Astrocyte (in vitro differentiated cells and primary cell): ENCODE measurements at regions not wholly inside any gene's neighbourhood (a gene's known extent, or its start where the extent isn't known, plus 50 kb on each side); places are given as distances from the start of the nearest gene placed in this dataset.

Experiments used
- DNase-seq: peaks from one replicate; pipeline ENCODE4 v3.0.0-alpha.2; 2010; ENCODE audit warnings: low read depth
- FAIRE-seq: peaks from 2 replicates; lab custom pipeline; 2011; peaks lifted over from hg19 to GRCh38; lab: Jason Lieb, UNC
- H2AFZ ChIP-seq: 2 replicates; pipeline ENCODE4 v1.6.0; 2012; ENCODE audit warnings: low read depth, low read length, inconsistent platforms
- H3K27ac ChIP-seq: 2 replicates; pipeline ENCODE4 v1.5.1; 2011; ENCODE audit warnings: low read depth, low read length, inconsistent platforms
- H3K27me3 ChIP-seq: 2 replicates; pipeline ENCODE4 v1.6.0; 2011; ENCODE audit warnings: low read length, inconsistent platforms; ENCODE audit not compliant: insufficient read depth
- H3K36me3 ChIP-seq: 2 replicates; pipeline ENCODE4 v1.5.1; 2011; ENCODE audit warnings: low read length, inconsistent platforms; ENCODE audit not compliant: insufficient read depth
- H3K4me1 ChIP-seq: 2 replicates; pipeline ENCODE4 v1.5.1; 2011; ENCODE audit warnings: low read length, inconsistent platforms; ENCODE audit not compliant: insufficient read depth
- H3K4me2 ChIP-seq: 2 replicates; pipeline ENCODE4 v1.6.0; 2012; ENCODE audit warnings: low read length, inconsistent platforms
- H3K4me3 ChIP-seq: 2 replicates; pipeline ENCODE4 v1.5.1; 2011; ENCODE audit warnings: low read depth, mild to moderate bottlenecking, low read length, inconsistent platforms; ENCODE audit not compliant: insufficient read depth
- H3K79me2 ChIP-seq: 2 replicates; pipeline ENCODE4 v1.6.0; 2012; ENCODE audit warnings: mild to moderate bottlenecking, low read length, inconsistent platforms; ENCODE audit not compliant: insufficient read depth
- H3K9ac ChIP-seq: 2 replicates; pipeline ENCODE4 v1.6.0; 2012; ENCODE audit warnings: mild to moderate bottlenecking, low read length, inconsistent platforms
- H3K9me3 ChIP-seq: 2 replicates; pipeline ENCODE4 v1.5.1; 2012; ENCODE audit warnings: low read depth, mild to moderate bottlenecking, low read length, inconsistent platforms; ENCODE audit not compliant: insufficient read depth
- H4K20me1 ChIP-seq: 2 replicates; pipeline ENCODE4 v1.6.0; 2012; ENCODE audit warnings: low read length, inconsistent platforms; ENCODE audit not compliant: insufficient read depth
- H3K27ac Mint-ChIP-seq: one replicate; pipeline ENCODE4 v1.8.0; 2021; ENCODE audit warnings: mild to moderate bottlenecking, mixed read lengths; ENCODE audit not compliant: unreplicated experiment
- H3K27me3 Mint-ChIP-seq: one replicate; pipeline ENCODE4 v1.8.0; 2021; ENCODE audit warnings: low read depth, mixed read lengths; ENCODE audit not compliant: unreplicated experiment
- H3K36me3 Mint-ChIP-seq: one replicate; pipeline ENCODE4 v1.8.0; 2021; ENCODE audit warnings: low read depth, mixed read lengths; ENCODE audit not compliant: unreplicated experiment
- H3K4me1 Mint-ChIP-seq: one replicate; pipeline ENCODE4 v1.8.0; 2021; ENCODE audit warnings: low read depth, mixed read lengths; ENCODE audit not compliant: unreplicated experiment
- H3K4me3 Mint-ChIP-seq: one replicate; pipeline ENCODE4 v1.8.0; 2021; ENCODE audit warnings: mild to moderate bottlenecking, moderate library complexity, mixed read lengths; ENCODE audit not compliant: unreplicated experiment
- H3K9me3 Mint-ChIP-seq: one replicate; pipeline ENCODE4 v1.8.0; 2021; ENCODE audit warnings: mild to moderate bottlenecking, mixed read lengths; ENCODE audit not compliant: unreplicated experiment
- EZH2 ChIP-seq: IDR thresholded peaks from 2 replicates; pipeline ENCODE4 v1.6.1; 2012; ENCODE audit warnings: mild to moderate bottlenecking, low read length, inconsistent platforms; ENCODE audit not compliant: insufficient read depth
- TF ChIP-seq, protein P1 (sequence below): IDR thresholded peaks from 2 replicates; pipeline ENCODE4 v1.5.1; 2011; ENCODE audit warnings: low read depth, mild to moderate bottlenecking, inconsistent platforms, low read length, moderate library complexity; ENCODE audit not compliant: insufficient read depth

DNA sequence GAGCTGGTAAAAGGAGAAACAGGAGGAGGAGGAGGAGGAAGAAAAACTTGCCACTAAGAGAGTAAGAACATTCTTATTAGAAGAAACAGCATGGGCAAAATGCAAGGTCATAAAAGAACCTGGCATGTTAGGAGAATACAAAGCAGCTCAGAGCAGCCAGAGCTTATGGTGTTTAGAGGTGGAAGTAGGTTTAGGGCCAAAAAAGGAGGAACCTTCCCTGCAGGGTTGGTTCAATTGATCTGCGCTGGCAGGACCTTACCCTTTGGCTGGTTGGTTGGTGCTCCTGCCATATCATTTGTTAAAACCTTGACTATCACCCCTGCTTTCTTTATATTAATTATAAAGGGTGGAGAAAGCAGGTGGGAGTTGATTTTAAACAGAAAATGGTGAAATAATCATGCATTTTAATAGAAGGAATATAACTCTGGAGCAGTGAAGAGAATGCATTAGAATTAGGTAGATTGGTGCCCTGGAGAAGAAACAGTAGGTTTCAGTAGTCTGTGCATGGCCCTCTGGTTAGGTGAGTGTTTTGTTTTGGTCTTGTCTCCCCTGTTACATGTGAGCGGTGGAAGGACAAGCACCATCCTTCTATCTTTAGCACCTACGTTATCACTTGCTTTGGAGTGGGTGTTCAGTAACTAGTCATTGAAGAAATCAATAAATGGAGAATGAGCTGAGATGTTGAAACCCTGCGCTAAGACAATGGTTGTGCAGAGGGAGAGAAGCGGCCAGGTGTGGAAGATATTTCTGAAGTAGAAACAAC is 110.4 kb upstream of the NGF start:
- no peak for FAIRE-seq
- H3K4me3 ChIP-seq, result no peak overlapping the region
- H3K4me2 ChIP-seq, result no peak overlapping the region
- no peaks in the 10 kb centered on the region for H3K79me2 ChIP-seq
- no peak for DNase-seq
- H3K27me3 ChIP-seq, result no peaks in the 10 kb centered on the region
- H3K9me3 ChIP-seq, result no peaks in the 10 kb centered on the region
- H3K9me3 Mint-ChIP-seq, result peaks cover 3% of the 10 kb centered on the region
- H4K20me1 ChIP-seq, result no peaks in the 10 kb centered on the region
- H3K27ac Mint-ChIP-seq, result no peak overlapping the region
- peaks cover 5% of the 10 kb centered on the region for H3K36me3 Mint-ChIP-seq
- TF ChIP-seq, protein P1, sequence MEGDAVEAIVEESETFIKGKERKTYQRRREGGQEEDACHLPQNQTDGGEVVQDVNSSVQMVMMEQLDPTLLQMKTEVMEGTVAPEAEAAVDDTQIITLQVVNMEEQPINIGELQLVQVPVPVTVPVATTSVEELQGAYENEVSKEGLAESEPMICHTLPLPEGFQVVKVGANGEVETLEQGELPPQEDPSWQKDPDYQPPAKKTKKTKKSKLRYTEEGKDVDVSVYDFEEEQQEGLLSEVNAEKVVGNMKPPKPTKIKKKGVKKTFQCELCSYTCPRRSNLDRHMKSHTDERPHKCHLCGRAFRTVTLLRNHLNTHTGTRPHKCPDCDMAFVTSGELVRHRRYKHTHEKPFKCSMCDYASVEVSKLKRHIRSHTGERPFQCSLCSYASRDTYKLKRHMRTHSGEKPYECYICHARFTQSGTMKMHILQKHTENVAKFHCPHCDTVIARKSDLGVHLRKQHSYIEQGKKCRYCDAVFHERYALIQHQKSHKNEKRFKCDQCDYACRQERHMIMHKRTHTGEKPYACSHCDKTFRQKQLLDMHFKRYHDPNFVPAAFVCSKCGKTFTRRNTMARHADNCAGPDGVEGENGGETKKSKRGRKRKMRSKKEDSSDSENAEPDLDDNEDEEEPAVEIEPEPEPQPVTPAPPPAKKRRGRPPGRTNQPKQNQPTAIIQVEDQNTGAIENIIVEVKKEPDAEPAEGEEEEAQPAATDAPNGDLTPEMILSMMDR, result no peak
- no peak for TF ChIP-seq EZH2
- H3K4me3 Mint-ChIP-seq, result no peak overlapping the region
- no peak overlapping the region for H3K27ac ChIP-seq
- peaks cover 3% of the 10 kb centered on the region for H3K27me3 Mint-ChIP-seq
- no peak overlapping the region for H2AFZ ChIP-seq
- H3K9ac ChIP-seq, result no peak overlapping the region
- H3K36me3 ChIP-seq, result no peaks in the 10 kb centered on the region
- H3K4me1 Mint-ChIP-seq, result peaks cover 3% of the 10 kb centered on the region
- no peaks in the 10 kb centered on the region for H3K4me1 ChIP-seq

DNA sequence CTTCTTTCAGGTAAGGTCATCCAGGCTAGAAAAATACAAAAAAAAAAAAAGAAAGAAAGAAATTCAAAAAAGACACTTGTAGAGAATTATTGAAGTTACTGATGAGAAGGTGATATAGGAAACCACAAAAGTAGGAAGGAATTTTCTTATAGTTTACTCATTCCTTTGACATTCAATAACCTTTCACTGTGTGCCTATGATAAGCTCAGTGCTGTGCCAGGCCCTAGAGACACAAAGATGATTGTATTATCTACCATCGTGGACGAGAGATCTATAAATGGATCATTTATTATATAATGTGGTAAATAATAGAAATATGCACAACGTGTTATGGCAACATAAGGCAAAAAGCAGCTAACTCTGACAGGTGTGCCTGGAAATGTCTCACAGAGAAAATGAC is 109.6 kb upstream of the NGF start:
- Histone ChIP-seq H3K4me2 (no peak overlapping the region), H4K20me1 (no peaks in the 10 kb centered on the region), H3K27me3 (no peaks in the 10 kb centered on the region), H3K4me1 (no peaks in the 10 kb centered on the region), H3K27ac (no peak overlapping the region), H2AFZ (no peak overlapping the region), H3K79me2 (no peaks in the 10 kb centered on the region), H3K36me3 (no peaks in the 10 kb centered on the region), H3K4me3 (no peak overlapping the region), H3K9ac (no peak overlapping the region), H3K9me3 (no peaks in the 10 kb centered on the region)
- Mint-ChIP-seq H3K4me1 (peaks cover 3% of the 10 kb centered on the region), H3K4me3 (no peak overlapping the region), H3K27ac (no peak overlapping the region), H3K27me3 (peaks cover 3% of the 10 kb centered on the region), H3K9me3 (peaks cover 3% of the 10 kb centered on the region), H3K36me3 (peaks cover 5% of the 10 kb centered on the region)
- TF ChIP-seq, protein P1, result no peak
- TF ChIP-seq EZH2, result no peak
- DNase-seq (no peak), FAIRE-seq (no peak)

DNA sequence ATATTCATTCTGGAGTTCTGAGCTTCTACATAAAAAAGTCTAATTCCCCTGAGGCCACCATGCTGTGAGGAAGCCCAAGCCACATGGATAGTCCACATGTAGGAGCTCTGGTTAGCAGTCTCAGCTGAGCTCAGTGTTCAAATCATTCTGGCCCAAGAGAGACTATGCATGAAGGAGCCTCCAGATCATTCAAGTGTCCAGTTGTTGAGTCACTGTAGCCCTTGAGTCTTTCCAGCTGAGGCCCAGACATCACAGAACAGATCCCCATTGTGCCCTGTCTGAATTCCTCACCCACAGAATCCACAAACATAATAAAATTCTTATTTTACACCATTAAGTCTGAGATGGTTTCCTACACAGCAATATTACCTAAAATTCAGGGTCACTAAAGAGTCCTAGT is 107.0 kb upstream of the NGF start:
- Mint-ChIP-seq H3K4me1 (peaks cover 3% of the 10 kb centered on the region), H3K27me3 (peaks cover 3% of the 10 kb centered on the region), H3K9me3 (peaks cover 3% of the 10 kb centered on the region), H3K4me3 (no peak overlapping the region), H3K27ac (no peak overlapping the region), H3K36me3 (peaks cover 3% of the 10 kb centered on the region)
- Histone ChIP-seq H2AFZ (no peak overlapping the region), H4K20me1 (no peaks in the 10 kb centered on the region), H3K4me1 (no peaks in the 10 kb centered on the region), H3K36me3 (no peaks in the 10 kb centered on the region), H3K9me3 (no peaks in the 10 kb centered on the region), H3K9ac (no peak overlapping the region), H3K4me3 (no peak overlapping the region), H3K27me3 (no peaks in the 10 kb centered on the region), H3K79me2 (no peaks in the 10 kb centered on the region), H3K4me2 (no peak overlapping the region), H3K27ac (no peak overlapping the region)
- no peak for DNase-seq
- TF ChIP-seq, protein P1, result no peak
- TF ChIP-seq EZH2, result no peak
- FAIRE-seq, result no peak
